ENCODE measurements at regions not wholly inside any gene's neighbourhood (a gene's known extent, or its start where the extent isn't known, plus 50 kb on each side); places are given as distances from the start of the nearest gene placed in this dataset.
"Not testable (repeated sequence)": the region's sequence is repeated elsewhere in the genome, so short reads cannot be mapped to it uniquely, and the experiment has no call there.

- WGBS: 60% methylated on average over 3 of the region's 3 CpGs
- H3K36me3 ChIP-seq (ENCODE audit: control insufficient read depth in 2 of 2, insufficient read depth in 2 of 2, low read length in 1 of 2); DNase-seq (ENCODE audit: low read depth in 6 of 9, low spot score in 9 of 9); H3K9me3 ChIP-seq (ENCODE audit: control insufficient read depth in 2 of 2, insufficient read depth in 1 of 2, low read length in 1 of 2); H3K4me3 ChIP-seq (ENCODE audit: low read length in 2 of 2); H3K4me1 ChIP-seq (ENCODE audit: control insufficient read depth in 2 of 2, insufficient read depth in 2 of 2, low read length in 2 of 2); H3K27ac ChIP-seq (ENCODE audit: low read depth in 1 of 2, low read length in 1 of 2); H3K27me3 ChIP-seq (ENCODE audit: control insufficient read depth in 2 of 2, insufficient read depth in 1 of 2, low read length in 1 of 2): not testable (repeated sequence)
Measured at GRCh38 chr18:15315301-15315700, 567.3 kb downstream of the ANKRD30B start.

GRCh38 chr18:15318655-15319054 lies 570.7 kb downstream of the ANKRD30B start:
- not testable (repeated sequence) for H3K4me3 ChIP-seq (ENCODE audit: low read length in 2 of 2); H3K4me1 ChIP-seq (ENCODE audit: control insufficient read depth in 2 of 2, insufficient read depth in 2 of 2, low read length in 2 of 2); H3K27me3 ChIP-seq (ENCODE audit: control insufficient read depth in 2 of 2, insufficient read depth in 1 of 2, low read length in 1 of 2); H3K9me3 ChIP-seq (ENCODE audit: control insufficient read depth in 2 of 2, insufficient read depth in 1 of 2, low read length in 1 of 2); H3K27ac ChIP-seq (ENCODE audit: low read depth in 1 of 2, low read length in 1 of 2); DNase-seq (ENCODE audit: low read depth in 6 of 9, low spot score in 9 of 9); H3K36me3 ChIP-seq (ENCODE audit: control insufficient read depth in 2 of 2, insufficient read depth in 2 of 2, low read length in 1 of 2)

- H3K9me3 ChIP-seq (ENCODE audit: control insufficient read depth in 2 of 2, insufficient read depth in 1 of 2, low read length in 1 of 2); H3K27me3 ChIP-seq (ENCODE audit: control insufficient read depth in 2 of 2, insufficient read depth in 1 of 2, low read length in 1 of 2); DNase-seq (ENCODE audit: low read depth in 6 of 9, low spot score in 9 of 9); H3K4me1 ChIP-seq (ENCODE audit: control insufficient read depth in 2 of 2, insufficient read depth in 2 of 2, low read length in 2 of 2); H3K27ac ChIP-seq (ENCODE audit: low read depth in 1 of 2, low read length in 1 of 2); H3K4me3 ChIP-seq (ENCODE audit: low read length in 2 of 2); H3K36me3 ChIP-seq (ENCODE audit: control insufficient read depth in 2 of 2, insufficient read depth in 2 of 2, low read length in 1 of 2): not testable (repeated sequence)
- 80% methylated on average over 9 of the region's 13 CpGs for WGBS
Measured at GRCh38 chr18:15329713-15330112, 581.7 kb downstream of the ANKRD30B start.

GRCh38 chr18:15330149-15330548 lies 582.2 kb downstream of the ANKRD30B start:
- not testable (repeated sequence) for H3K9me3 ChIP-seq (ENCODE audit: control insufficient read depth in 2 of 2, insufficient read depth in 1 of 2, low read length in 1 of 2); H3K36me3 ChIP-seq (ENCODE audit: control insufficient read depth in 2 of 2, insufficient read depth in 2 of 2, low read length in 1 of 2); H3K4me3 ChIP-seq (ENCODE audit: low read length in 2 of 2); H3K4me1 ChIP-seq (ENCODE audit: control insufficient read depth in 2 of 2, insufficient read depth in 2 of 2, low read length in 2 of 2); H3K27ac ChIP-seq (ENCODE audit: low read depth in 1 of 2, low read length in 1 of 2); H3K27me3 ChIP-seq (ENCODE audit: control insufficient read depth in 2 of 2, insufficient read depth in 1 of 2, low read length in 1 of 2); DNase-seq (ENCODE audit: low read depth in 6 of 9, low spot score in 9 of 9)
- WGBS: 85% methylated on average over 20 of the region's 20 CpGs

GRCh38 chr18:15330600-15330999 lies 582.6 kb downstream of the ANKRD30B start:
- not testable (repeated sequence) for H3K36me3 ChIP-seq (ENCODE audit: control insufficient read depth in 2 of 2, insufficient read depth in 2 of 2, low read length in 1 of 2); H3K4me1 ChIP-seq (ENCODE audit: control insufficient read depth in 2 of 2, insufficient read depth in 2 of 2, low read length in 2 of 2); H3K9me3 ChIP-seq (ENCODE audit: control insufficient read depth in 2 of 2, insufficient read depth in 1 of 2, low read length in 1 of 2); H3K4me3 ChIP-seq (ENCODE audit: low read length in 2 of 2); H3K27me3 ChIP-seq (ENCODE audit: control insufficient read depth in 2 of 2, insufficient read depth in 1 of 2, low read length in 1 of 2); DNase-seq (ENCODE audit: low read depth in 6 of 9, low spot score in 9 of 9); H3K27ac ChIP-seq (ENCODE audit: low read depth in 1 of 2, low read length in 1 of 2)
- 92% methylated on average over 23 of the region's 23 CpGs for WGBS

GRCh38 chr18:15375671-15376070 lies 627.7 kb downstream of the ANKRD30B start:
- not testable (repeated sequence) for DNase-seq (ENCODE audit: low read depth in 6 of 9, low spot score in 9 of 9); H3K9me3 ChIP-seq (ENCODE audit: control insufficient read depth in 2 of 2, insufficient read depth in 1 of 2, low read length in 1 of 2); H3K4me3 ChIP-seq (ENCODE audit: low read length in 2 of 2); H3K27me3 ChIP-seq (ENCODE audit: control insufficient read depth in 2 of 2, insufficient read depth in 1 of 2, low read length in 1 of 2); H3K36me3 ChIP-seq (ENCODE audit: control insufficient read depth in 2 of 2, insufficient read depth in 2 of 2, low read length in 1 of 2); H3K27ac ChIP-seq (ENCODE audit: low read depth in 1 of 2, low read length in 1 of 2); H3K4me1 ChIP-seq (ENCODE audit: control insufficient read depth in 2 of 2, insufficient read depth in 2 of 2, low read length in 2 of 2)
- WGBS: 84% methylated on average over 4 of the region's 4 CpGs

GRCh38 chr18:15407874-15408273 lies 659.9 kb downstream of the ANKRD30B start:
- 56% methylated on average over 4 of the region's 4 CpGs for WGBS
- H3K4me3 ChIP-seq (ENCODE audit: low read length in 2 of 2); H3K4me1 ChIP-seq (ENCODE audit: control insufficient read depth in 2 of 2, insufficient read depth in 2 of 2, low read length in 2 of 2); H3K27me3 ChIP-seq (ENCODE audit: control insufficient read depth in 2 of 2, insufficient read depth in 1 of 2, low read length in 1 of 2); H3K27ac ChIP-seq (ENCODE audit: low read depth in 1 of 2, low read length in 1 of 2); H3K9me3 ChIP-seq (ENCODE audit: control insufficient read depth in 2 of 2, insufficient read depth in 1 of 2, low read length in 1 of 2); H3K36me3 ChIP-seq (ENCODE audit: control insufficient read depth in 2 of 2, insufficient read depth in 2 of 2, low read length in 1 of 2): not testable (repeated sequence)
- DNase-seq (ENCODE audit: low read depth in 6 of 9, low spot score in 9 of 9): peak in 2 of 9 donors; percentile 1 to 10
